GM12892 (cell line): ENCODE measurements at regions not wholly inside any gene's neighbourhood (a gene's known extent, or its start where the extent isn't known, plus 50 kb on each side); places are given as distances from the start of the nearest gene placed in this dataset.

ENCODE experiments used
- POLR2A ChIP-seq: IDR thresholded peaks from 2 replicates; pipeline ENCODE4 v1.6.1; 2011; ENCODE audit warnings: low read depth, low read length, control low read depth
- POLR2AphosphoS5 ChIP-seq: IDR thresholded peaks from 2 replicates; pipeline ENCODE4 v1.6.1; 2011; ENCODE audit warnings: low read depth, low read length, control low read depth
- TAF1 ChIP-seq: IDR thresholded peaks from 2 replicates; pipeline ENCODE4 v1.6.1; 2011; ENCODE audit warnings: low read depth, mild to moderate bottlenecking, control low read depth, low read length, borderline replicate concordance

DNA sequence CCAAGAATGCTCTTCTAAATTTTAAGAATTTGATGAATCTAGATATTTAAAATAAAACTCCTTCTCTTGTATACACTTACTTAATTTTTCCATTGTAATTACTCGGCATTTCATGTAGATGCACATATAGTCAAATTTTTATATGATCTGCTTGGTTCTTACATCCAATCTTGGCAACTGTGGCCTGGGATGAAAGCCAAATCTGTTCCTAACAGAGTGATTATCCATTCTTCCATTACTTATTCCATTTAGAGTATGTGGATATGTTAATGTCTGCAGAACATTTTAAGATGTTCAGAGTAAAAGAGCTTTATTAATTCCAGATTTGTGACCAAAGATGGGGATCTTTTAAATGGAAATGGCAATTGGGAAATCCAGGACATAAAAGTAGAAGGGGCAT lies 144.1 kb upstream of the PDE7B start:
- no peak for TF ChIP-seq POLR2AphosphoS5
- no peak for TF ChIP-seq POLR2A
- TF ChIP-seq TAF1 = no peak
